ENCODE measurements at regions not wholly inside any gene's neighbourhood (a gene's known extent, or its start where the extent isn't known, plus 50 kb on each side); places are given as distances from the start of the nearest gene placed in this dataset.

DNA sequence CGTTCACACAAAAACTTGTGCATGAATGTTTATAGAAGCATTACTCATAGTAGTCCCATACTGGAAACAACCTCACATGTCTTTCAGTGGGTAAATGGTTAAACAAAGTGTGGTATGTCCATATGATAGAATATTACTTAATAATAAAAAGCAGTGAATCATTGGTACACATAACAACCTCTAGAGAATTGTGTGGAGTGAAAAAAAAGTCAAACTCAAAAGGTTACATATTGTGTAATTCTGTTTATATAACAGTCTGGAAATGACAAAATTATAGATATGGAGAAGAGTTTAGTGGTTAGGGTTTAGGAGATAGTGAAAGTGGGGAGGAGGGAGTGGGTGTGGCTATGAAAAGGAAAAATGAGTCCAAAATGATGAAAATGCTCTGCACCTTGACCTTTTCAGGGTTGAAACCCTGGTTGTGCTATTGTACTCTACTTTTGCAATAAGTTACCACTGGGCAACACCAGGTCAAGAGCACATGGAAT is 243.4 kb upstream of the DDI1 start:
- no TSS peak for BruUV-seq (replicated peaks)
- no peaks in the 10 kb centered on the region for H3K27me3 ChIP-seq (ENCODE audit: insufficient read depth, low read depth)
- H3K4me2 ChIP-seq, result no peak overlapping the region
- no peaks in the 10 kb centered on the region for H3K4me1 ChIP-seq (replicated peaks; ENCODE audit: insufficient read depth)
- TF ChIP-seq, protein P1, sequence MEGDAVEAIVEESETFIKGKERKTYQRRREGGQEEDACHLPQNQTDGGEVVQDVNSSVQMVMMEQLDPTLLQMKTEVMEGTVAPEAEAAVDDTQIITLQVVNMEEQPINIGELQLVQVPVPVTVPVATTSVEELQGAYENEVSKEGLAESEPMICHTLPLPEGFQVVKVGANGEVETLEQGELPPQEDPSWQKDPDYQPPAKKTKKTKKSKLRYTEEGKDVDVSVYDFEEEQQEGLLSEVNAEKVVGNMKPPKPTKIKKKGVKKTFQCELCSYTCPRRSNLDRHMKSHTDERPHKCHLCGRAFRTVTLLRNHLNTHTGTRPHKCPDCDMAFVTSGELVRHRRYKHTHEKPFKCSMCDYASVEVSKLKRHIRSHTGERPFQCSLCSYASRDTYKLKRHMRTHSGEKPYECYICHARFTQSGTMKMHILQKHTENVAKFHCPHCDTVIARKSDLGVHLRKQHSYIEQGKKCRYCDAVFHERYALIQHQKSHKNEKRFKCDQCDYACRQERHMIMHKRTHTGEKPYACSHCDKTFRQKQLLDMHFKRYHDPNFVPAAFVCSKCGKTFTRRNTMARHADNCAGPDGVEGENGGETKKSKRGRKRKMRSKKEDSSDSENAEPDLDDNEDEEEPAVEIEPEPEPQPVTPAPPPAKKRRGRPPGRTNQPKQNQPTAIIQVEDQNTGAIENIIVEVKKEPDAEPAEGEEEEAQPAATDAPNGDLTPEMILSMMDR (conservative IDR thresholded peaks at IDR 0.05), result no peak
- TF ChIP-seq EZH2 (IDR thresholded peaks at IDR 0.05; ENCODE audit: low read depth), result no peak
- H3K36me3 ChIP-seq (ENCODE audit: low read depth), result no peaks in the 10 kb centered on the region
- intact Hi-C loops (cut with micrococcal nuclease; ENCODE audit: unreplicated experiment), result no loop called here
- no peaks in the 10 kb centered on the region for H3F3A ChIP-seq (ENCODE audit: insufficient read depth, low read depth)
- no peak for DNase-seq
- H3K9me2 ChIP-seq (ENCODE audit: insufficient read depth), result no peaks in the 10 kb centered on the region
- H3K79me2 ChIP-seq (ENCODE audit: low read depth), result no peaks in the 10 kb centered on the region
- H3K9me3 ChIP-seq (ENCODE audit: insufficient read depth, low read depth), result peaks cover 4% of the 10 kb centered on the region; the same call in 1 of the 2 replicates
- ChIA-PET CTCF (no interaction called here), POLR2A (ENCODE audit: unreplicated experiment) (no interaction called here)
- H3K4me3 ChIP-seq, result no peak overlapping the region
- H2AFZ ChIP-seq, result no peak overlapping the region
- no peak overlapping the region for H3K27ac ChIP-seq
- H4K20me1 ChIP-seq (ENCODE audit: insufficient read depth), result no peaks in the 10 kb centered on the region

DNA sequence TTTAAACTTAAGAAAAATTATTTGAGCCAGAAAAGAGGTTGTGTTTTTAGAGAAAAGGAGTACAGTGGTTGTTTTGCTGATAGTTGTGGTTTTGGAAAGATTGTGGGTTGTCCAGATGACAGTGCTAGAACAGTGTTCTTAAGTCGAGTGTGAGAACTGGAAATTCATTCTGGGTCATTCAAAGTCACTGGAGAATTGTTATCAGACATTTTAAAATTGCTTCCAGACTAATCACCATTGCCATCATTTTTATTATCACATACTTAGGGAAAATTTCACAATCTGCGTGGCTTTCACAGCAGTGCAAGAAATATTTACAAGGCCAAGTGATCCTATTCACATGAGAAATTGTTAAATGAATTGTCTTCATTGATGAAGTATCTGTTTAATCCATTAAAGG is 242.2 kb upstream of the DDI1 start:
- TF ChIP-seq, protein P1 (conservative IDR thresholded peaks at IDR 0.05), result no peak
- TF ChIP-seq EZH2 (IDR thresholded peaks at IDR 0.05; ENCODE audit: low read depth), result no peak
- Histone ChIP-seq H3K9me2 (ENCODE audit: insufficient read depth) (no peaks in the 10 kb centered on the region), H3F3A (ENCODE audit: insufficient read depth, low read depth) (no peaks in the 10 kb centered on the region), H3K4me1 (replicated peaks; ENCODE audit: insufficient read depth) (no peaks in the 10 kb centered on the region), H3K27me3 (ENCODE audit: insufficient read depth, low read depth) (no peaks in the 10 kb centered on the region), H3K79me2 (ENCODE audit: low read depth) (no peaks in the 10 kb centered on the region), H4K20me1 (ENCODE audit: insufficient read depth) (no peaks in the 10 kb centered on the region), H3K9me3 (ENCODE audit: insufficient read depth, low read depth) (peaks cover 4% of the 10 kb centered on the region; the same call in 1 of the 2 replicates), H3K36me3 (ENCODE audit: low read depth) (no peaks in the 10 kb centered on the region), H3K27ac (no peak overlapping the region), H2AFZ (no peak overlapping the region), H3K4me2 (no peak overlapping the region), H3K4me3 (no peak overlapping the region)
- intact Hi-C loops (cut with micrococcal nuclease; ENCODE audit: unreplicated experiment), result no loop called here
- DNase-seq, result no peak
- no TSS peak for BruUV-seq (replicated peaks)
- POLR2A ChIA-PET (ENCODE audit: unreplicated experiment), result no interaction called here
- CTCF ChIA-PET, result no interaction called here

DNA sequence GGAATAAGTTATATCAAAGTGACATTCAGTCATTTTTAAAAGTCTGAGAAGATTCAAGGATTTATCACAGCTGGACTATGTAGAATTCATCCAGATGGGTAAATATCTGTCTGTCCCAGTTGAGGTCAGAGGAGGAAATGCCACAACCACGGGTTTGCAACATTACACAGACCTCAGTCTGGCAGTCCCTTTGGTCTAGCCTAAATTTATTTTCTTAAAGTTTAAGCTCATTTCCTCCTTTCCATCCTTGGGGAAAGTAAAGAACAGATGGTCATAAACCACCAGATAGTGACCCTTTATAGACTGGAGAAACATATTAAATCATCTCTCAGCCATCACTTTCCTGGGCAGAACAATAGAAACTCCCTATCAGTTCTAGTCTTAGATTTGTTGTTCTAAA is 238.4 kb upstream of the DDI1 start:
- POLR2A ChIA-PET (ENCODE audit: unreplicated experiment), result interaction anchor here (0.6 kb wide), 1 partner anchor 8 kb away, joined by 12 read pairs; no protein-coding TSS in a partner anchor
- Histone ChIP-seq H3K9me3 (ENCODE audit: insufficient read depth, low read depth) (no peaks in the 10 kb centered on the region), H3K27ac (no peak overlapping the region), H4K20me1 (ENCODE audit: insufficient read depth) (no peaks in the 10 kb centered on the region), H3F3A (ENCODE audit: insufficient read depth, low read depth) (no peaks in the 10 kb centered on the region), H3K4me2 (no peak overlapping the region), H3K4me3 (no peak overlapping the region), H2AFZ (no peak overlapping the region), H3K36me3 (ENCODE audit: low read depth) (no peaks in the 10 kb centered on the region), H3K27me3 (ENCODE audit: insufficient read depth, low read depth) (no peaks in the 10 kb centered on the region), H3K79me2 (ENCODE audit: low read depth) (no peaks in the 10 kb centered on the region), H3K4me1 (replicated peaks; ENCODE audit: insufficient read depth) (no peaks in the 10 kb centered on the region), H3K9me2 (ENCODE audit: insufficient read depth) (no peaks in the 10 kb centered on the region)
- BruUV-seq (replicated peaks), result no TSS peak
- DNase-seq, result no peak
- TF ChIP-seq, protein P1 (conservative IDR thresholded peaks at IDR 0.05), result no peak
- TF ChIP-seq EZH2 (IDR thresholded peaks at IDR 0.05; ENCODE audit: low read depth), result no peak
- CTCF ChIA-PET, result no interaction called here
- intact Hi-C loops (cut with micrococcal nuclease; ENCODE audit: unreplicated experiment), result no loop called here

All from PC-9 (cell line).